ENCODE measurements at regions not wholly inside any gene's neighbourhood (a gene's known extent, or its start where the extent isn't known, plus 50 kb on each side); places are given as distances from the start of the nearest gene placed in this dataset.

GRCh38 chr7:26011039-26011696, 140.8 kb upstream of the NFE2L3 start:
- no peak for TF ChIP-seq POLR2A (IDR thresholded peaks at IDR 0.05; ENCODE audit: low read depth, low read length)
- FAIRE-seq (no peak), DNase-seq (ENCODE audit: insufficient read length, low spot score) (no peak)

GRCh38 chr7:26013551-26014083, 138.4 kb upstream of the NFE2L3 start:
- no peak for DNase-seq (ENCODE audit: insufficient read length, low spot score)
- no peak for FAIRE-seq
- no peak for TF ChIP-seq POLR2A (IDR thresholded peaks at IDR 0.05; ENCODE audit: low read depth, low read length)

GRCh38 chr7:26022982-26023381, 129.0 kb upstream of the NFE2L3 start:
- FAIRE-seq (no peak), DNase-seq (ENCODE audit: insufficient read length, low spot score) (no peak)
- no peak for TF ChIP-seq POLR2A (IDR thresholded peaks at IDR 0.05; ENCODE audit: low read depth, low read length)

GRCh38 chr7:26029911-26030310, 122.1 kb upstream of the NFE2L3 start:
- no peak for DNase-seq (ENCODE audit: insufficient read length, low spot score)
- no peak for FAIRE-seq
- no peak for TF ChIP-seq POLR2A (IDR thresholded peaks at IDR 0.05; ENCODE audit: low read depth, low read length)

GRCh38 chr7:26034391-26034790, 117.6 kb upstream of the NFE2L3 start:
- FAIRE-seq (no peak), DNase-seq (ENCODE audit: insufficient read length, low spot score) (peak; percentile 40)
- TF ChIP-seq POLR2A (IDR thresholded peaks at IDR 0.05; ENCODE audit: low read depth, low read length): no peak

GRCh38 chr7:26035552-26035951, 116.4 kb upstream of the NFE2L3 start:
- no peak for FAIRE-seq
- TF ChIP-seq POLR2A (IDR thresholded peaks at IDR 0.05; ENCODE audit: low read depth, low read length): no peak

GRCh38 chr7:26036092-26036491, 115.9 kb upstream of the NFE2L3 start:
- TF ChIP-seq POLR2A (IDR thresholded peaks at IDR 0.05; ENCODE audit: low read depth, low read length): no peak
- FAIRE-seq (no peak), DNase-seq (ENCODE audit: insufficient read length, low spot score) (no peak)

More at GRCh38 chr7:26035552-26035951, 116.4 kb upstream of the NFE2L3 start:
- DNase-seq (ENCODE audit: insufficient read length, low spot score): no peak

- no peak for FAIRE-seq
- no peak for TF ChIP-seq POLR2A (IDR thresholded peaks at IDR 0.05; ENCODE audit: low read depth, low read length)
- DNase-seq (ENCODE audit: insufficient read length, low spot score): no peak
These were observed 113.6 kb upstream of the NFE2L3 start for GRCh38 chr7:26038201-26038990.

- DNase-seq (ENCODE audit: insufficient read length, low spot score) (no peak), FAIRE-seq (no peak)
- TF ChIP-seq POLR2A (IDR thresholded peaks at IDR 0.05; ENCODE audit: low read depth, low read length): no peak
These were observed 111.9 kb upstream of the NFE2L3 start for GRCh38 chr7:26040085-26040484.

GRCh38 chr7:26042237-26042636, 109.8 kb upstream of the NFE2L3 start:
- FAIRE-seq: no peak

GRCh38 chr7:26043801-26044200, 108.2 kb upstream of the NFE2L3 start:
- DNase-seq (ENCODE audit: insufficient read length, low spot score) (no peak), FAIRE-seq (no peak)
- TF ChIP-seq POLR2A (IDR thresholded peaks at IDR 0.05; ENCODE audit: low read depth, low read length): no peak

More at GRCh38 chr7:26042237-26042636, 109.8 kb upstream of the NFE2L3 start:
- DNase-seq (ENCODE audit: insufficient read length, low spot score): no peak
- no peak for TF ChIP-seq POLR2A (IDR thresholded peaks at IDR 0.05; ENCODE audit: low read depth, low read length)

GRCh38 chr7:26044320-26044719, 107.7 kb upstream of the NFE2L3 start:
- no peak for FAIRE-seq
- DNase-seq (ENCODE audit: insufficient read length, low spot score): no peak
- no peak for TF ChIP-seq POLR2A (IDR thresholded peaks at IDR 0.05; ENCODE audit: low read depth, low read length)

- DNase-seq (ENCODE audit: insufficient read length, low spot score): no peak
- no peak for FAIRE-seq
- TF ChIP-seq POLR2A (IDR thresholded peaks at IDR 0.05; ENCODE audit: low read depth, low read length): no peak
These were observed 105.8 kb upstream of the NFE2L3 start for GRCh38 chr7:26046150-26046549.

GRCh38 chr7:26046878-26047277, 105.1 kb upstream of the NFE2L3 start:
- DNase-seq (ENCODE audit: insufficient read length, low spot score) (no peak), FAIRE-seq (no peak)
- no peak for TF ChIP-seq POLR2A (IDR thresholded peaks at IDR 0.05; ENCODE audit: low read depth, low read length)

GRCh38 chr7:26048663-26049062, 103.3 kb upstream of the NFE2L3 start:
- no peak for DNase-seq (ENCODE audit: insufficient read length, low spot score)
- FAIRE-seq: no peak
- no peak for TF ChIP-seq POLR2A (IDR thresholded peaks at IDR 0.05; ENCODE audit: low read depth, low read length)

Data from H54 (cell line).